Activated T-cell treated with anti-CD3 and anti-CD28 coated beads, Interleukin-2, amount 50 U/mL, for 1 hour (primary cell): ENCODE measurements at regions not wholly inside any gene's neighbourhood (a gene's known extent, or its start where the extent isn't known, plus 50 kb on each side); places are given as distances from the start of the nearest gene placed in this dataset.
"Not testable (repeated sequence)": the region's sequence is repeated elsewhere in the genome, so short reads cannot be mapped to it uniquely, and the experiment has no call there.

Experiments
- DNase-seq: peaks from one replicate; pipeline ENCODE4 v3.0.0-alpha.2; 2020

DNA sequence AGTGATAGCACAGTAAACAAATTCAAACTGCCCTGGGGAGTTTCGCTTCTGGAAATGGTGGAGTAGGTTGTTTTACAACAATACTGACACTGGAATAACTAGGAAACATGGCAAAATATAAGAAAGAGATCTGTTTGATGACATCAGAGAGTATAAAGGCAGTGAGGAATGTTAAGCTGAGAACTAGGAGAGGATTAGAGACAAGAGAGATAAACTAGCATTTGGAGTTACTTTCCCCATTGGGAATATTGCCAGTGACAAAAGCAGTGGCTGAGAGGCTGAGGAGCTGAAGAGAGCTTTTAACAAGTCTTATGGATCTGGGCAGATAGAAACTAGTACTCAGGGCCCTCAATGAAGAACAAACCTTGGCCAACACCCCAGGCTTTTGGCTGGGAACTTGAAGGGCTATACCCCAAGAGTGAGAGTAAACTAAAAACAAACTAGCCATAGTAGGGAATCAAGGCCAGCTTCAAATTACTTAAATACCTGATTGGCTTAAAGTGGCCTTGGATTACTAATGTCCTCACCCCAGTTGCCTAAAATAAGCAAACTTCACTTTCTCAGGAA, 280.4 kb downstream of the KLF13 start:
- DNase-seq: no peak

DNA sequence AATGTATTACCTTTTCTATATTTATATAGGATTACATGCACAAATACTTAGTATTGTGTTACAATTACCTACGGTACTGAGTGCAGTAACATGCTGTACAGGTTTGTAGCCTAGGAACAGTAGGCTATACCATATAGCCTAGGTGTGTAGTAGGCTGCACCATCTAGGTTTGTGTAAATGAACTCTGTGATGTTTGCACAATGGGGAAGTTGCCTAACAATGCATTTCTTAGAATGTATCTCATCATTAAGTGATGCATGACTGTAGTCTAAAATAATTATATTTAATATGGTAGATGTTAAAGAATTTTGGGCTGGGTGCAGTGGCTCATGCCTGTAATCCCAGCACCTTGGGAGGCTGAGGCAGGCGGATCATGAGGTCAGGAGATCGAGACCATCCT, 281.0 kb downstream of the KLF13 start:
- no peak for DNase-seq

DNA sequence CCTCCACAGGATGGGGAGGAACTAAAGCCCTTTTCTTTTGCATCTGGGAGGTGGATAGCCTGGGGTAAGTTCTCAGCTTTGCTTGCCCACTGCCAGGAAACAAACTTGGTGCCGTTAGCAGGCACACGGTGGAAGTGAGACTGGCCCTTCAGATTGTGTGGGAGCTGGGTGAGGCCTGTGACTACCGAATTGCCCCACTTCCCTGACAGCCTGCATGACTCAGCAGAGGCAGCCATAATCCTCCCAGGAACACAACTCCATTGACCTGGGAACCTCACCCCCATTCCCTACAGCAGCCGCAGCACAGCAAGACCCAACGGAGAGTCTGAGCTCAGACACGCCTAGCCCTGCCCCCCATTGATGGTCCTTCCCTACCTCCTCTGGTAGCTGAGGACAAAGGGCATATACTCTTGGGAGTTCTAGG, 282.6 kb downstream of the KLF13 start:
- no peak for DNase-seq

DNA sequence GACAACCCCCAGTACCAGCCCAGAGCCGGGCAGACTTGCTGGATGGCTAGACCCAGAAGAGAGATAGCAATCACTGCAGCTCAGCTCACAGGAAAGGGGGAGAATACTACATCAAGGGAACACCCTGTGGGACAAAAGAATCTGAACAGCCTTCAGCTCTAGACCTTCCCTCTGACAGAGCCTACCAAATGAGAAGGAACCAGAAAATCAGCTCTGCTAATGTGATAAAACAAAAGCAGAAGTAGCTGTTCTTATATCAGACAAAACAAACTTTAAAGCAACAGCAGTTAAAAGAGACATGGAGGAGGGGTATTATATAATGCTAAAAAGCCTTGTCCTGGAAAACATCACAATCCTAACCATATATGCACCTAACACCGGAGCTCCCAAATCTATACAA, 283.3 kb downstream of the KLF13 start:
- DNase-seq: no peak

DNA sequence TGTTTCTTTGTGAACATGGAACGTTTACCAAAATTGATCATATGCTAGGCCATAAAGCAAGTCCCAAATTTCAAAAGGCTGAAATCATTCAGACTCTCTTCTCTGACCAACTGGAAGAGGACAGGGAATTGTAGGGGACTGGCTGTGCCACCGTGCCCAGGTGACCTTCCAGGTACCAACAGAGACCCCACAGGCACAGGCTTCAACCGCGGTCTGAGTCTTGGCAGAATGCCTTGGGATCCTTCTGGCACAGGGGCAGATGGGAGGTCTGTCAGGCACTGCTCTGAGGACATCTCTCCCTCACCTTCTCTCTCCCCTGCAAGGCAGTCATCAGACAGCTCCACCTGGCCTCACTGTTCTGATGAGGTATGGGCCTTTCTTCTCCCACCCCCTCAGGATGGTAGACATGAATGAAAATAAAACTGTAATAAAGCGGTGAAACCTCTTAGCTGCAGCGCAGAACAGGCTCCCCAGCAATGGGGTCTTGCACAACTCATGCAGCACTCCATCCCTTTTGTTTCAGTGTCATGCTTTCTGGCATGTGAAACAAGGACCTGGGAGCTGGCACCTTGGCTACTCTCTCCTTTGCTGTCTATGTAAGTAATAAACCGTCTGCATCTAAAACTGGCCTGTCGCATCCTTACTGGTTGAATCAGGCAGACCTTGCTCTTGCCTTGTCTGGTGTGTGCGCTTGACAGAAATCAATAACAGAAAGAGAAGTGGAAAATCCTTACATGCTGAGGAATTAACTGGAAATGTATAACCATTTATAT, 289.2 kb downstream of the KLF13 start:
- DNase-seq: no peak

DNA sequence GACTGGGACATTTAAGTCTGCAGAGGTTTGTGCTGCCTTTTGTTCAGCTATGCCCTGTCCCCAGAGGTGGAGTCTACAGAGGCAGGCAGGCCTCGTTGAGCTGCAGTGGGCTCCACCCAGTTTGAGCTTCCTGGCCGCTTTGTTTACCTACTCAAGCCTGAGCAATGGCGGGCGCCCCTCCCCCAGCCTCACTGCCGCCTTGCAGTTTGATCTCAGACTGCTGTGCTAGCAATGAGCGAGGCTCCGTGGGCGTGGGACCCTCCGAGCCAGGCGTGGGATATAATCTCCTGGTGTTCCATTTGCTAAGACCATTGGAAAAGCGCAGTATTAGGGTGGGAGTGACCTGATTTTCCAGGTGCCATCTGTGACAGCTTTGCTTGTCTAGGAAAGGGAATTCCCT, 296.7 kb downstream of the KLF13 start:
- DNase-seq: not testable (repeated sequence)

DNA sequence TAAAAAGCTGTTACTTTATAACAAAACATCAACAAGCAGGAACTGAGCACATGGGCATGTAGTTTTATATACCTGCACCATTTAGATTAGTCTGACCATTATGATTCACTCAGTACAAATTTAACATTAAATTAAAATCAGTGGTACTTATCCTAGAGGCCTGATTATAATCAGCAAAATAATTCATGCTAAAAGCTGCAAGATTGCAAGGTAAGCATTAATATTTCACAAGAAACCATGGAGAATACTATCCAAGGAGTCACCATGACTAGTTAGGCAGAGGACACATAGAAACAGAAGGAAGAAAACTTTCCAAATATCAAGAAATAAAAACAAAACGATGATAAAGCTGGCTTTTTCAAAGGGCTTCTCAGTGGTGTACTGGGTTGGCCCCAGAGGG, 297.5 kb downstream of the KLF13 start:
- not testable (repeated sequence) for DNase-seq

DNA sequence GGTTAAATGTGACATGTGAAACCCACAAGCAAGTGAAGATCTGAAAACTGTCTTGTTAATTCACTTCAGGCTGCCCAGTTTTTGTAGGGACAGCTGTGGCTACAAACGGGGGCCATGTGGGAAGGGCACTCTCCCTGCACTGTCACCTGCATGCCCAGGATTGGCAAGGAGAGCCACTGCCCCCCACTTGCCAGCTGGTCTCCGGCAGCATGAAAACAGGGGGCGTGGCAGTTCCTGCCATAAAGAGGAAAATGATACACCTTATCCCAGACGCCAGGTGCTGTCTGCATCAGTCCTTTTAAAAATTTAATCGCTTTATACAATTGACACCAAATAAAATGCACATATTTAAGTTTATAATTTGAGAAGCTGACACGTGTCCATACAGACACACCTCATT, 309.1 kb downstream of the KLF13 start:
- DNase-seq: not testable (repeated sequence)

DNA sequence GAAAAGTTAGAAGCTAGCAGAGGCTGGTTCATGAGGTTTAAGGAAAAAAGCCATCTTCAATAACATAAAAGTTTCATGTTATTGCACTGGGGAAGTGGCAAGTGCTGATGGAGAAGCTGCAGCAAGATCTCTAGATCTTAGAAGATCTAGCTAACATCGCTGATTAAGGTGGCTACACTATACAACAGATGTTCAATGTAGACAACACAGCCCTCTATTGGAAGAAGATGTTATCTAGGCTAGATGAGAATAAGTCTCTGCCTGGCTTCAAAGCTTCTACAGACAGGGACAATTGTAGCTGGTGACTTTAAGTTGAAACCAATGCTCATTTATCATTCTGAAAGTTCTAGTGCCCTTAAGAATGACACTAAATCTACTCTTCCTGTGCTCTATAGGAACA, 310.3 kb downstream of the KLF13 start:
- not testable (repeated sequence) for DNase-seq

DNA sequence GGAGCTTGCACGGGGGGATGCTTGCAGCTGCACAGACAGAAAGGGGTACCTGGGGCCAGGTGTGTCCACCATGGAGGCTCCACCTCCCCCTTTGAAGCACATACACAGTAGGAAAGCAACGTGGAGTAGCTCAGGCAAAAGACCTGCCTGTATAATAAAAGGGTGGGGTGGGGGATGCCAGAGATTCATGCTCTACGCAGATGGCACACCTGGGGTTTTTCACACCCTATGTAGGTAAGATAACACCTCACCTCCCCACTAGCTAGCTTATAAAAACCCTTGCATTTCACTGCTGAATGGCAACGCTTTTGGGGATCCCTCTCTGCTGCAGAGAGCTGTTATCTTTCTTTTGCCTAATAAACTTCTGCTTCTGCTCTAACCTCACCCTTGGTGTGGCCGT, 317.3 kb downstream of the KLF13 start:
- DNase-seq: not testable (repeated sequence)

DNA sequence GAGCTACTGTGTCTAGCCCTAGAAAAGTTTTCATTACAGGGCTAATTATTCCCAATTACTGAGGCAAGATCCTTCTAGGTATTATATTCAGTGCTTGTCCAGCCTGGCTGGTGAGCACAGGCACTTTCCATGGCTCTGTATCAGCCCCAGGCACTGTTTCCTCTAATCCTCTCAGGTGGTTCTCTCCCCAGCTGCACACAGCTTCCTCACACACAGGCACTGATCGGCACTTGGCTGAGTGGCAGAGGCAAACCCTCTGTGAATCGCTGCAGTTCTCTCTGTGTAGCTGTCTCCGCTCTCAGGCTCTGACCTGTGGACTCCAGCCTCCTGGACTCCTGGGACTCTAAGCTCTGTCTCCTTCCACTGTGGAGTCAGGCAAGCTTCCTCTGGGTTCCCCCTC, 318.1 kb downstream of the KLF13 start:
- not testable (repeated sequence) for DNase-seq

DNA sequence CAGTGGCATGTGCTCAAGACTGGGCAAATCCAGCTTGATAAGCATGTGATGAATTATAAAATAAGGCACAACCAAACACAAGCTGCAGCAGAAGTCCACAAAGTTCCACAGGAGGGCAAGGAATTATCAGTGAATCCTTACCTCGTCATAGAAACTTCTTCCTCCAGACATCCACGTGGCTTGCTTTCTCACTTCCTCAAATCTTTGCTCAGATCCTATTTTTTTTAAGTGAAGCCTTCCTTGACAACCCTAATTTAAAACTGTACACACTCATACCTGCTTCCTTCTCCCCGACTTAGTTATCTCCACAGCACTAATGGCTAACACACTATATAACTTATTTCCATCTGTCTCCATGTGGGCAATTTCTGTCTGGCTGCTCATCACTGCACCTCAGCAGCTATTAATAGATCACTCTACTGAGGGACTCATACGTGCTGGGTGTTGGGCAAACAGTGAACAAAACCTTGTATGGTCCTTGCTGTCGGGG, 320.7 kb downstream of the KLF13 start:
- not testable (repeated sequence) for DNase-seq

DNA sequence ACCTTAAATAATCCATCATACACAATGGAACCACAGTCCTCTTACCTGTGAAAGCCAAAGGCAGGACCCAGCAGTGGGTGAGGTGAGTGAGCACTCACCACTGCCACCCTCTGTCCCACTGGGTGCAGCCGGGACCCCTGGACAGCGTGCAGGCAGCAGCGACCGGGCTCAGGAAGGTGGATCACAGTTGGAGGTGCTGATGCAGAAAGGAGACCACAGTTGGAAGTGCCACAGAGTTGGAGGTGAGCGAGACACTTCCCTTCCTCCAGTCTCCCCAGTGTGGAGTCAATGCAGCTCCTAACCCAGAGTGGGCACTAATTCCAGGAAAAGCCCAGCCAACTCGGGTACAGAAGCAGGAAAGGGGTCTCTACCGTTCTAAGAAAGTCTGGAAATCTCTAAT, 323.0 kb downstream of the KLF13 start:
- not testable (repeated sequence) for DNase-seq

DNA sequence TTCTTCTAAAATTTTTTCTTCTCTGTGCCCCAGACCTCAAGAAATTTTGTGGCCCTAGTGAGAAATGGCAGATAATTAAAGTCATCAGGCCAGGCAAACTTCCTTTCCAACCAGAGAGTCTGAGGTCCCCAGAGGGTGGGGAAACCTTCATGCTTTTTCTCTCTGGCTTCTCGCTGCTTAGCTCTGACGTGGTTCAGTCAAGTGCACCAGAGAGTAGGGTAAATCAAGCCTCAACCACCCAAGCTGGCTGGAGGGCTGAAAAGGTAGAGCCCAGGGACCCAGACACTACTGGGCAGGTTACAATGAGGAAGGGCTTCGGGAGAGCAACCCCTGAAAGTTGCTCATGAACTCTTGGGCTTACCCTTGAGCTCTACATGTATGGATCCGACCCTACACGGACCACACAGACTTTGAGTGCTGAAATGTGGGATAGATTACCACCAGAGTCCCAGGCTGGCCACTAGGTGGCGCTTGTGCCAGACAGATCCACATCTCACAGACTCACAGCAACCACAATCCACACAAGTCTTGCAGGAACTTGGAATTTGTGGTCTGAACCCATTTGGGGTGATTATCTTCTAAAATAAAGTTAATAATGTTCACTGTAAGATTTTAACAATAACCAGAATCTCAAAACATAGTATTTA, 323.5 kb downstream of the KLF13 start:
- peak; percentile 63 for DNase-seq

DNA sequence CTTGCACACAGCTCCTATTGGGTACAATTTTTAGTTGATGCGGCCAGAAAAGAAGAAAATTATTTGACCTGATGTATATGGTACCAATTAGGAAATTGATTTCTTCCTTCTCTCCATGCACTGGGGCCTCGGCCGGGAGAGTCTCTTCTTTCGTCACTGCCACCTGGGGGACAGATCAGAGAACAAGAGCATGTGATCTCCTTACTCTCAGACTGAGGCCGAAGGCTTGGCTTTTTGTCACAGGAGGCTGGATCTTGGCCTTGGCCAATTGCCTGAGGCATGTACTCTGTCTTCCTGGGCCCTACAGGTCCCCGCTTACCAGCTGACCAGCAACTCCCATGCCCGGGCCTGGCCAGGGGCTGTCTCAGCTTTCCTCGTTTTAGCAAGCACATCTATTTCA, 330.3 kb downstream of the KLF13 start:
- DNase-seq: not testable (repeated sequence)

DNA sequence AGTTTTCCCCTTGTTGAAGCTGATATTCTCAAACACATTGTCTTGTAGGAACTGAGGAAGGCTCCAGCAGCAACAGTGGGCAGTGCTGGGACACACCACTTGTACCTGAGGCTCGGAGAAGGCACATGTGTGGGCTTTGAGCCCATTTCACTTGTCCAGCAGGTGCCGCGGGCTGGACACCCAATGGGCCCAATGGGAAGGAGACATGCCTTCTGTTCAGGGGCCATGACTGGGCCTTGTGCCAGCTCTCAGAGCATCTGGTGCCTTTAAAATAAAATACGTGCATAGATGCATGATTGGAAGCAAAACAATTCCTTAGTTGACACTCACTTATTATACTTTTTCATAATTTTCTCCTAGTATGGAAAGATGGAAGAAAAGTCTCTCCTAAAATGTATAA, 334.2 kb downstream of the KLF13 start:
- DNase-seq: no peak

DNA sequence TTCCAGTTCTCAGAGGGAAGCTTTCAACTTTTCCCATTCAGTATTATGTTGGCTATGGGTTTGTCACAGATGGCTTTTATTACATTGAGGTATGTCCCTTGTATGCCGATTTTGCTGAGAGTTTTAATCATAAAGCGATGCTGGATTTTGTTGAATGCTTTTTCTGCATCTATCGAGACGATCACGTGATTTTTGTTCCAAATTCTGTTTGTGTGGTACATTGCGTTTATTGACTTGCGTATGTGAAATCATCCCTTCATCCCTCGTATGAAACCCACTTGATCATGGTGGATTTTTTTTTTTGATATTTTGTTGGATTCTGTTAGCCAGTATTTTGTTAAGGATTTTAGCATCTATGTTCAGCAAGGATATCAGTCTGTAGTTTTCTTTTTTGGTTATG, 339.1 kb downstream of the KLF13 start:
- not testable (repeated sequence) for DNase-seq

DNA sequence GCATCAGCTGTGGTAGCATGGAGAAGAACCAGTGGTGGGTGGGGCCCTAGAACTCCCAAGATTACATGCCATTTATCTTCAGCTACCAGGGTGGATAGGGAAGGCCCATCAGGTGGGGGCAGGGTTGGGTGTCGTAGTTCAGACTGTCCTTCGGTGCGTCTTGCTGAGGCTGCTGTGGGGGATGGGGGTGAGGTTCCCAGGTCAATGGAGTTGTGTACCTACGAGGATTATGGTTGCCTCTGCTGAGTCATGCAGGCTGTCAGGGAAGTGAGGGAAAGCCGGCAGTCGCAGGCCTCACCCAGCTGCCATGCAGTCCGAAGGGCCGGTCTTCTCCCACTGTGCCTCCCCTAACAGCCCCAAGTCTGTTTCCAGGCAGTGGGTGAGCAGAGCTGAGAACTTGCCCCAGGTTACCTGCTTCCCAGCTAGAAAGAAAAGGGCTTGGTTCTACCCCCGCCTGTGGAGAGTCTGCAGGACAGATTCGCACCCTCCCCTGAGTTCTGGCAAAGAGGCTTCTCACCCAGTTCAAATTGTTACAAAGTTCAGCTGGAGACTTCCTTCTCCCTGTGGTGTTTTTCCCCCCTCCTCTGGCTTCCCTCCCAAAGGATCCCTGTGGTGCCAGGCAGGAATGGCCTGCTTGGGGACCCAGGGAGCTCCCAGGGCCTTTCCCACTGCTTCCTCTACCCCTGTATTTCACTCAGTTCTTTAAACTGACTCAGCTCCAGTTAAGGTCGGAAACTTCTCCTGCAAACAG, 342.7 kb downstream of the KLF13 start:
- not testable (repeated sequence) for DNase-seq

DNA sequence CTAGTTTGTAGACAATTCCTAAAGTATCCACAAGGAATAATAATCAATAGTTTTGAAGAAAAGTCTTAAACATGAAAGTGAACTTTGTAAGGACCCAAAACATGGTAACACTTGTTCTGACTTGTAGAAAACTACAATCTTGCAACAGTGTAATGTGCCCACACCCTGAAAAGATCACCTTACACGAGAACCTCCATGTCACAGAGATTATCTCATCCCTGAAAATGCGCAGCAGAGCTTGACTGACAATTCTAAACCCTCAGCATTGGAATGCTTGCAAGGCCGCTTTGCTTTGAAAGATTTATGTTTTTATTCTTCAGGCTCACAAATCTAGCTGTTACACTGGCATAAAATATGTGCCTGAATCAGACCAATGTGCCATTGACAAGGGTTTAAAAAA, 346.6 kb downstream of the KLF13 start:
- DNase-seq: not testable (repeated sequence)

DNA sequence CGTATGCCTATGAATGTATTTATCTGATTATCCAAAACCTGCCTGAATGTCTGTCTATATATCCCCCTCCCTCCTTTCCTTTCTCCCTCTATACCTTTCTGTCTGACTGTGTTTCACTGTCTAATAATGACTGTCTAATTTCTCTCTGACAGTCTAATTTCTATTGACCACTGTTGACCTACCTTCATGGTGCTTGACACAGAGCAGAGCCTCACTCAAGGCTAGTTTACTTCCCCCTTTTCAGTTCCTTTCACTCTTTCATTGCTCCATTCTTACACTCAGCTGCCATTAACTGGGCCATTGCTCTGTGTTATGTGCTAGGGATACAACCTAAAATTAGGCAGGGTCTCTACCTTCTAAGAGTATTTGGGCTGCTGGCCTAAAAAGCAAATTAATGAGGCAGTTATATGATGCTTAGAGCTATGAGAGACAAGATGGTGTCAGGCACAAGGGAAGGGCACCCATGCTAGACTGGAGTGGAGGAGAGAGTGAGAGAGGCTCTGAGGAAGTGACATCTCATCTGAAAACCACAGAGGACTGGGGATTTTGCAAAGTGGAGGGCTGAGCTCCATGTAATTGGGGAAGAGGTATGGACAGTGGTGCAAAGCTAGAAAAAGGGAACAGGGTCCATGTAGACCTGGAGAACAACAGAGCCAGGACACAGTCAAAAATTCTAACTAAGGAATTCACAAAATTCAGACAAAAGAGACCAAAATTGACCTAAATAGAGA, 348.6 kb upstream of the CHRNA7 start:
- not testable (repeated sequence) for DNase-seq

DNA sequence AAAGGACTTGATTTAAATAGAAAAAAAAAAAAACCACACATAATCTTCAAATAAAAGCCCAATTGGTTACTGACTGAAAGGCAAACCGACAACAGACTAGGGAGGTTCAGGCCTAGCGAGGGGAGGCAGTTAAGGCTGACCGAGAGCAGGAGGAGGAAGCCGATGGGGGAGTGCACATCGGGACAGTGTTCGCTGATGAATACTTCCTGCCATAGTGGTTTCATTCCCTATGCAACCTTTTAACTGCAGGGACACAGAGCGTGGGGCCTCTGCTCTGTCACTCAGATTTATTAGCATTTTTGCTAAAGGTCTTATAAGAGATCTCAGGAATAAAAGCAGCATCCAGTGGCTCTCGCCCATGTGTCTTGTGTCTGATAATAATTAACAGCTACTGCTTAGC, 343.2 kb upstream of the CHRNA7 start:
- DNase-seq: not testable (repeated sequence)

DNA sequence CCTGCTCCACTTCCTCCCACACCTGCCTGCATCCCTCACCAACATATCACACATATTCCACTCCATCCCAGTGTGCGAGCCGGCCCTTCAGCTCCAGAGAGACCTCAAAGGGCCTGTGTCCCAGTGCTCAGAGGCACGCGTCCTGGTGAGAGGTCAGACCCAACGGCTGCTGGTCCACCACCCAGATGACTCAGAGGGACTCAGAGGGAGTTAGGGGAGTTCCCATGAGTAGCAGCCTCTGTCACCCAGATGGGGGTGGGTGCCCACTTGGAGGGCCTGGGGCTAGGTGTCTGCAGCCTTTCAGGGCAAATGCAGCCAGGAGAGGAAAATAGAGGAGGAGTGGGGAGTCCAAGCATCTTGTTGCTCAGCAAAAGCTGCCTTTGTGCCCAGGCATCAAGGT, 333.8 kb upstream of the CHRNA7 start:
- DNase-seq: not testable (repeated sequence)
